Keratinocyte (primary cell): ENCODE measurements at regions not wholly inside any gene's neighbourhood (a gene's known extent, or its start where the extent isn't known, plus 50 kb on each side); places are given as distances from the start of the nearest gene placed in this dataset.

Experiments used
- CTCF ChIP-seq, 3 experiments: IDR thresholded peaks in 1 of 3; conservative IDR thresholded peaks in 1 of 3; optimal IDR thresholded peaks in 1 of 3; 2 replicates in 2 of 3; 3 replicates in 1 of 3; pipeline versions ENCODE3 to v1.5.1; 2011; ENCODE audit warnings: low read length in 3 of 3, mild to moderate bottlenecking in 3 of 3, moderate library complexity in 2 of 3, control low read depth in 1 of 3, inconsistent platforms in 1 of 3; ENCODE audit not compliant: insufficient read depth in 2 of 3; ENCODE audit errors: extremely low read depth in 1 of 3
- EZH2 ChIP-seq: IDR thresholded peaks from one replicate; pipeline ENCODE4 v1.6.1; 2012; ENCODE audit warnings: inconsistent platforms, mild to moderate bottlenecking, low read length, moderate library complexity

GRCh38 chr9:95815133-95815532 is 60.4 kb upstream of the ERCC6L2 start:
- TF ChIP-seq EZH2 (no peak), CTCF (optimal IDR thresholded peaks at IDR 0.05 in 1 of 3, IDR thresholded peaks at IDR 0.05 in 1 of 3, conservative IDR thresholded peaks at IDR 0.05 in 1 of 3; ENCODE audit: extremely low read depth in 1 of 3, insufficient read depth in 2 of 3, low read length in 3 of 3) (no peak)
